ENCODE measurements at regions not wholly inside any gene's neighbourhood (a gene's known extent, or its start where the extent isn't known, plus 50 kb on each side); places are given as distances from the start of the nearest gene placed in this dataset.

GRCh38 chr3:127428344-127428997 is 140.6 kb upstream of the PRR20G start:
- Mint-ChIP-seq H3K27ac (no peak overlapping the region), H3K4me1 (no peaks in the 10 kb centered on the region), H3K36me3 (ENCODE audit: low read depth) (no peaks in the 10 kb centered on the region), H3K4me3 (no peak overlapping the region), H3K9me3 (no peaks in the 10 kb centered on the region), H3K27me3 (peaks cover 29% of the 10 kb centered on the region)
- ATAC-seq (ENCODE audit: low read depth) (no peak), DNase-seq (no peak)
- ChIA-PET CTCF (no interaction called here), POLR2A (no interaction called here)
- intact Hi-C loops (cut with micrococcal nuclease) = no loop called here
- TF ChIP-seq CTCF (IDR thresholded peaks at IDR 0.05) = no peak

GRCh38 chr3:127427666-127428065 is 139.8 kb upstream of the PRR20G start:
- H3K27ac Mint-ChIP-seq = no peak overlapping the region
- intact Hi-C loops (cut with micrococcal nuclease) = no loop called here
- CTCF ChIA-PET = no interaction called here

GRCh38 chr3:127427156-127427555 is 139.3 kb upstream of the PRR20G start:
- DNase-seq = no peak

More at GRCh38 chr3:127427666-127428065, 139.8 kb upstream of the PRR20G start:
- POLR2A ChIA-PET = no interaction called here
- Mint-ChIP-seq H3K27me3 (peaks cover 29% of the 10 kb centered on the region), H3K36me3 (ENCODE audit: low read depth) (no peaks in the 10 kb centered on the region), H3K4me3 (no peak overlapping the region), H3K9me3 (no peaks in the 10 kb centered on the region), H3K4me1 (no peaks in the 10 kb centered on the region)
- ATAC-seq (ENCODE audit: low read depth) (no peak), DNase-seq (no peak)
- TF ChIP-seq CTCF (IDR thresholded peaks at IDR 0.05) = no peak

GRCh38 chr3:127426444-127427153 is 138.8 kb upstream of the PRR20G start:
- POLR2A ChIA-PET = no interaction called here
- Mint-ChIP-seq H3K9me3 (no peaks in the 10 kb centered on the region), H3K27me3 (peaks cover 32% of the 10 kb centered on the region), H3K4me3 (no peak overlapping the region), H3K27ac (no peak overlapping the region), H3K36me3 (ENCODE audit: low read depth) (no peaks in the 10 kb centered on the region), H3K4me1 (no peaks in the 10 kb centered on the region)
- no peak for DNase-seq
- CTCF ChIA-PET = no interaction called here
- intact Hi-C loops (cut with micrococcal nuclease) = no loop called here
- ATAC-seq (ENCODE audit: low read depth) = no peak
- no peak for TF ChIP-seq CTCF (IDR thresholded peaks at IDR 0.05)

More at GRCh38 chr3:127427156-127427555, 139.3 kb upstream of the PRR20G start:
- no peak for TF ChIP-seq CTCF (IDR thresholded peaks at IDR 0.05)
- H3K36me3 Mint-ChIP-seq (ENCODE audit: low read depth) = no peaks in the 10 kb centered on the region
- CTCF ChIA-PET = no interaction called here
- no peak overlapping the region for H3K4me3 Mint-ChIP-seq
- ATAC-seq (ENCODE audit: low read depth) = no peak
- H3K27me3 Mint-ChIP-seq = peaks cover 30% of the 10 kb centered on the region
- intact Hi-C loops (cut with micrococcal nuclease) = no loop called here
- POLR2A ChIA-PET = no interaction called here
- no peaks in the 10 kb centered on the region for H3K9me3 Mint-ChIP-seq
- H3K27ac Mint-ChIP-seq = no peak overlapping the region
- H3K4me1 Mint-ChIP-seq = no peaks in the 10 kb centered on the region

GRCh38 chr3:127425505-127426443 is 137.9 kb upstream of the PRR20G start:
- ATAC-seq (ENCODE audit: low read depth) (no peak), DNase-seq (no peak)
- intact Hi-C loops (cut with micrococcal nuclease) = no loop called here
- H3K4me3 Mint-ChIP-seq = no peak overlapping the region
- H3K36me3 Mint-ChIP-seq (ENCODE audit: low read depth) = no peaks in the 10 kb centered on the region
- no peak overlapping the region for H3K27ac Mint-ChIP-seq
- H3K27me3 Mint-ChIP-seq = peaks cover 32% of the 10 kb centered on the region
- TF ChIP-seq CTCF (IDR thresholded peaks at IDR 0.05) = no peak
- H3K4me1 Mint-ChIP-seq = no peaks in the 10 kb centered on the region
- CTCF ChIA-PET = no interaction called here
- H3K9me3 Mint-ChIP-seq = no peaks in the 10 kb centered on the region
- POLR2A ChIA-PET = no interaction called here

Data from activated B cell treated with CpG ODN at 0.5 μM for 24 hours (primary cell).